ENCODE measurements at regions not wholly inside any gene's neighbourhood (a gene's known extent, or its start where the extent isn't known, plus 50 kb on each side); places are given as distances from the start of the nearest gene placed in this dataset.

- Histone ChIP-seq H2AFZ (ENCODE audit: low read depth, low read length, severe bottlenecking) (no peak overlapping the region), H3K27ac (ENCODE audit: low read depth, low read length) (no peak overlapping the region)
- no peak for TF ChIP-seq EZH2phosphoT487 (conservative IDR thresholded peaks at IDR 0.05; ENCODE audit: low read length)
- TF ChIP-seq CTCF (IDR thresholded peaks at IDR 0.05; ENCODE audit: insufficient read depth, low read length, poor library complexity, severe bottlenecking), result no peak
Measured at GRCh38 chr2:118772487-118773200, 74.8 kb downstream of the EN1 start.

DNA sequence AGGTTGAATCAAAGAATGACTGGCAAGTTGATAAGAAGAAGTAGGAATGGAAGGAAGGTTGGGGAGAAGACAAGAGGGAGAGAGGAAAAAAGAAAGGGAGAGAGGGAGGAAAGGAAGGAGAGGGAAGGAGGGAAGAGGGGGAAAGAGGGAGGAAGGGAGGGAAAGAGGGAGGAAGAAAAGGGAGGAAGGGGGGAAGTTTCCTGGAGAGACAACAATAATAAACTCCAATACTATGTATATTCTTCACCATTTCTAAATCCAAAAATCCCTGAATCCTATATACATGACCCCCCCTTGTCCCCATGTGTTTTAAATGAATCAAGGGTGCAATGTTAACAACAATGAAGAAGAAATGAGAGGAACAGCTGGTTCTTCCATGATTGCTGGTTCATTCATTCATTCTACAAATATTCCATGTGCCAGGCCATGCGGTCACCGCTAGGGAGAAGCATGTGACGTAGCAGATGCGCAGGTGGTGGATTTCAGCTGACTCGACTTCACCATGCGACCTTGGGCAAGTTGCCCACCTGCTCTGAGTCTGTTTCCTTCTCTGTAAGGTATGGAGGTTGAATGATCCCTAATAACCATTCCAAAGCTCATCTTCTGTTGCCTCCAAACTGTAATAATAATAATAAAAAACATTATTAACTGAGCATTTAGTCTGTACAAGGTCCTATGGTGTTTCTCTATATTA lies 77.6 kb downstream of the EN1 start:
- H4K20me1 ChIP-seq (ENCODE audit: low read depth, low read length), result no peaks in the 10 kb centered on the region
- H3K9me3 ChIP-seq (ENCODE audit: insufficient read depth, low read length), result no peaks in the 10 kb centered on the region
- H3K79me2 ChIP-seq (ENCODE audit: insufficient read depth, low read length), result no peaks in the 10 kb centered on the region
- H3K27ac ChIP-seq (ENCODE audit: low read depth, low read length), result no peak overlapping the region
- no peak for TF ChIP-seq EZH2phosphoT487 (conservative IDR thresholded peaks at IDR 0.05; ENCODE audit: low read length)
- no peak for TF ChIP-seq CTCF (IDR thresholded peaks at IDR 0.05; ENCODE audit: insufficient read depth, low read length, poor library complexity, severe bottlenecking)
- no peak overlapping the region for H3K4me2 ChIP-seq (ENCODE audit: low read depth, low read length, poor library complexity, severe bottlenecking)
- H3K27me3 ChIP-seq (ENCODE audit: low read length), result no peaks in the 10 kb centered on the region
- H3K9me2 ChIP-seq (replicated peaks; ENCODE audit: insufficient read depth, low read length), result no peaks in the 10 kb centered on the region
- no peaks in the 10 kb centered on the region for H3K36me3 ChIP-seq (ENCODE audit: low read length)
- H3K9ac ChIP-seq (ENCODE audit: low read length), result no peak overlapping the region
- H2AFZ ChIP-seq (ENCODE audit: low read depth, low read length, severe bottlenecking), result no peak overlapping the region
- H3F3A ChIP-seq (ENCODE audit: insufficient read depth), result no peaks in the 10 kb centered on the region
- no peak overlapping the region for H3K4me3 ChIP-seq (ENCODE audit: insufficient read depth, low read length, poor library complexity, severe bottlenecking)

More at GRCh38 chr2:118772487-118773200, 74.8 kb downstream of the EN1 start:
- Histone ChIP-seq H3K4me2 (ENCODE audit: low read depth, low read length, poor library complexity, severe bottlenecking) (no peak overlapping the region), H3F3A (ENCODE audit: insufficient read depth) (no peaks in the 10 kb centered on the region), H3K79me2 (ENCODE audit: insufficient read depth, low read length) (no peaks in the 10 kb centered on the region), H3K36me3 (ENCODE audit: low read length) (no peaks in the 10 kb centered on the region), H3K27me3 (ENCODE audit: low read length) (no peaks in the 10 kb centered on the region; the same call in 1 of the 2 replicates), H3K9me2 (replicated peaks; ENCODE audit: insufficient read depth, low read length) (no peaks in the 10 kb centered on the region), H3K9me3 (ENCODE audit: insufficient read depth, low read length) (no peaks in the 10 kb centered on the region), H4K20me1 (ENCODE audit: low read depth, low read length) (no peaks in the 10 kb centered on the region), H3K9ac (ENCODE audit: low read length) (no peak overlapping the region), H3K4me3 (ENCODE audit: insufficient read depth, low read length, poor library complexity, severe bottlenecking) (no peak overlapping the region)

- H3K9me3 ChIP-seq (ENCODE audit: insufficient read depth, low read length), result no peaks in the 10 kb centered on the region
- H4K20me1 ChIP-seq (ENCODE audit: low read depth, low read length), result no peaks in the 10 kb centered on the region
- H3K9ac ChIP-seq (ENCODE audit: low read length), result no peak overlapping the region
- H3K4me2 ChIP-seq (ENCODE audit: low read depth, low read length, poor library complexity, severe bottlenecking), result no peak overlapping the region
- TF ChIP-seq EZH2phosphoT487 (conservative IDR thresholded peaks at IDR 0.05; ENCODE audit: low read length) (no peak), CTCF (IDR thresholded peaks at IDR 0.05; ENCODE audit: insufficient read depth, low read length, poor library complexity, severe bottlenecking) (no peak)
- no peaks in the 10 kb centered on the region for H3K9me2 ChIP-seq (replicated peaks; ENCODE audit: insufficient read depth, low read length)
- H3F3A ChIP-seq (ENCODE audit: insufficient read depth), result no peaks in the 10 kb centered on the region
- no peak overlapping the region for H2AFZ ChIP-seq (ENCODE audit: low read depth, low read length, severe bottlenecking)
- H3K36me3 ChIP-seq (ENCODE audit: low read length), result no peaks in the 10 kb centered on the region
- no peaks in the 10 kb centered on the region for H3K79me2 ChIP-seq (ENCODE audit: insufficient read depth, low read length)
- H3K27me3 ChIP-seq (ENCODE audit: low read length), result no peaks in the 10 kb centered on the region
- H3K4me3 ChIP-seq (ENCODE audit: insufficient read depth, low read length, poor library complexity, severe bottlenecking), result no peak overlapping the region
- no peak overlapping the region for H3K27ac ChIP-seq (ENCODE audit: low read depth, low read length)
Measured at GRCh38 chr2:118766871-118767270, 80.6 kb downstream of the EN1 start.

Measured in SU-DHL-6 (cell line).